DOHH2 (cell line): ENCODE measurements at regions not wholly inside any gene's neighbourhood (a gene's known extent, or its start where the extent isn't known, plus 50 kb on each side); places are given as distances from the start of the nearest gene placed in this dataset.
A peak's percentile ranks its signal among the peaks of the same experiment; 100 is the strongest.
"Not testable (repeated sequence)": the region's sequence is repeated elsewhere in the genome, so short reads cannot be mapped to it uniquely, and the experiment has no call there.

Experiments used
- EZH2phosphoT487 ChIP-seq: fragments of 200-600 bp; sonication (generic); IDR thresholded peaks from 2 replicates; pipeline ENCODE4 v1.6.1; 2017; ENCODE audit warnings: borderline replicate concordance, mild to moderate bottlenecking, antibody characterized with exemption, low read length, moderate library complexity, mixed read lengths
- TF ChIP-seq, protein P1 (sequence below): fragments of 200-600 bp; sonication (generic); IDR thresholded peaks from one replicate; pipeline ENCODE4 v1.5.1; 2014; ENCODE audit warnings: antibody characterized with exemption, mild to moderate bottlenecking, low read depth, low read length; ENCODE audit not compliant: poor library complexity, severe bottlenecking

DNA sequence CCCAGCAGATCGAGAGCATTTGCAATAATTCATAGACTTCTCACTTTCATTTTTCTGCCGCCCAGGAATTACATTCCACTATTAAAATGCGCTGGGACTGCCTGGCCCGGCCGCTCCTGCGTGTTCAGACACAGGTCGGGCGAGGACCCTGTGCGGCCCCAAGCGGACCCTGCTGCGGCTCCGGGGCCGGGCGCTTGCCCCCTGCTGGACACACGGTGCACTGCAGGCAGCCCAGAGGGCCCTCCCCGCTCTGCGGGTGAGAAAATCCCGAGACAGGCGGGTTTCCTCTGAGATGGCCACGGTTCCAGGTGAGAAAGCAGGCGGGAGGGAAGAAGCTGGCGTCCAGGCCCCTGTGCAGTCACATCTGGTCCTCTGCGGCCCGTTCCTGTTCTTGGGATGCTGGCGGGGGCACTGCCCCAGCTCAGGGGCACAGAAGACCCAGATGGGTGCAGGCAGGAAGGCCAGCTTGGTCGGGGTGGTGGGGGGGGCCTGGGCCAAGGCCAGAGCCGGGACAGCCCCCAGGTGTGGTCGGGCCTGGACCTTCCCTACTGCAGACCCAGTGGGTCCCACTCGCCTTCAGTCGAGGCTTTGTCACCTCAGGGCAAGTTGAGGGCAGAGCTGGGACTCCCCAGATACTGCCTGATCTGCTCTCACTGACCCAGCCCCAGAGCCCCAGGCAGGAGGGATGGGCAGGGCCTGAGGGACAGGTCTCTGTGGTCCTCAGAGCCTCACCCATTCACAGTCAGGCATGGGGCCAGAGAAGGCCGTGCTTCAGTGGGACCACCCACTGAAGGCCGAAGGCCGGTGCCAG is 135.1 kb downstream of the FAM53A start:
- TF ChIP-seq EZH2phosphoT487, result not testable (repeated sequence)
- TF ChIP-seq, protein P1, sequence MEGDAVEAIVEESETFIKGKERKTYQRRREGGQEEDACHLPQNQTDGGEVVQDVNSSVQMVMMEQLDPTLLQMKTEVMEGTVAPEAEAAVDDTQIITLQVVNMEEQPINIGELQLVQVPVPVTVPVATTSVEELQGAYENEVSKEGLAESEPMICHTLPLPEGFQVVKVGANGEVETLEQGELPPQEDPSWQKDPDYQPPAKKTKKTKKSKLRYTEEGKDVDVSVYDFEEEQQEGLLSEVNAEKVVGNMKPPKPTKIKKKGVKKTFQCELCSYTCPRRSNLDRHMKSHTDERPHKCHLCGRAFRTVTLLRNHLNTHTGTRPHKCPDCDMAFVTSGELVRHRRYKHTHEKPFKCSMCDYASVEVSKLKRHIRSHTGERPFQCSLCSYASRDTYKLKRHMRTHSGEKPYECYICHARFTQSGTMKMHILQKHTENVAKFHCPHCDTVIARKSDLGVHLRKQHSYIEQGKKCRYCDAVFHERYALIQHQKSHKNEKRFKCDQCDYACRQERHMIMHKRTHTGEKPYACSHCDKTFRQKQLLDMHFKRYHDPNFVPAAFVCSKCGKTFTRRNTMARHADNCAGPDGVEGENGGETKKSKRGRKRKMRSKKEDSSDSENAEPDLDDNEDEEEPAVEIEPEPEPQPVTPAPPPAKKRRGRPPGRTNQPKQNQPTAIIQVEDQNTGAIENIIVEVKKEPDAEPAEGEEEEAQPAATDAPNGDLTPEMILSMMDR, result peak; percentile 89
